ENCODE measurements at regions not wholly inside any gene's neighbourhood (a gene's known extent, or its start where the extent isn't known, plus 50 kb on each side); places are given as distances from the start of the nearest gene placed in this dataset.

DNA sequence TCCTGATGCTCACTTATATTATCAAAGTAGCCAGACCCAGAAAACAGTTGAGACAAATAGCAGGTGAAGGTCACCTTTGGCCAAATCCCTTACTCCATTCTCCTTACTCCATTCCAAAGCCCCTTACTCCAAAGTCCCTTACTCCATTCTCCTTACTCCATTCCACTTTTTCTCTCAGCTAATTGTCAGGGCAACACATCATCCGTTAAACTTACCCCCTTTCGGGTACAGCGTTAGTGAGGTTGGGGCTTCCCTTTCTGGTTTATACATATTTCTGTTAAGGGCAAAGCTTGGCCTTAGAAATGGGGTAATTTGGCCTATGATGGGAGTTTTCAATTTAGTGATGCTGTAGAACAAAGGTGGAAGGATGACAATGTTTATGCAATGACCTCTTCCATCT, 111.8 kb upstream of the CCND2 start:
- TF ChIP-seq, protein P1, sequence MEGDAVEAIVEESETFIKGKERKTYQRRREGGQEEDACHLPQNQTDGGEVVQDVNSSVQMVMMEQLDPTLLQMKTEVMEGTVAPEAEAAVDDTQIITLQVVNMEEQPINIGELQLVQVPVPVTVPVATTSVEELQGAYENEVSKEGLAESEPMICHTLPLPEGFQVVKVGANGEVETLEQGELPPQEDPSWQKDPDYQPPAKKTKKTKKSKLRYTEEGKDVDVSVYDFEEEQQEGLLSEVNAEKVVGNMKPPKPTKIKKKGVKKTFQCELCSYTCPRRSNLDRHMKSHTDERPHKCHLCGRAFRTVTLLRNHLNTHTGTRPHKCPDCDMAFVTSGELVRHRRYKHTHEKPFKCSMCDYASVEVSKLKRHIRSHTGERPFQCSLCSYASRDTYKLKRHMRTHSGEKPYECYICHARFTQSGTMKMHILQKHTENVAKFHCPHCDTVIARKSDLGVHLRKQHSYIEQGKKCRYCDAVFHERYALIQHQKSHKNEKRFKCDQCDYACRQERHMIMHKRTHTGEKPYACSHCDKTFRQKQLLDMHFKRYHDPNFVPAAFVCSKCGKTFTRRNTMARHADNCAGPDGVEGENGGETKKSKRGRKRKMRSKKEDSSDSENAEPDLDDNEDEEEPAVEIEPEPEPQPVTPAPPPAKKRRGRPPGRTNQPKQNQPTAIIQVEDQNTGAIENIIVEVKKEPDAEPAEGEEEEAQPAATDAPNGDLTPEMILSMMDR (IDR thresholded peaks at IDR 0.05): no peak
- no peak for TF ChIP-seq POLR2AphosphoS5 (IDR thresholded peaks at IDR 0.05)
- no peak for TF ChIP-seq POLR2A (IDR thresholded peaks at IDR 0.05)
- no peak for TF ChIP-seq EP300 (IDR thresholded peaks at IDR 0.05)

All from suprapubic skin (tissue), 4 donors.